Nephron (organoid): ENCODE measurements at regions not wholly inside any gene's neighbourhood (a gene's known extent, or its start where the extent isn't known, plus 50 kb on each side); places are given as distances from the start of the nearest gene placed in this dataset.

Experiments
- H3K27ac Mint-ChIP-seq, 3 experiments: 2 replicates each; pipeline ENCODE4 v1.8.0; 2020; ENCODE audit warnings: mixed read lengths in 3 of 3, mild to moderate bottlenecking in 2 of 3, moderate library complexity in 1 of 3
- H3K27me3 Mint-ChIP-seq: 2 replicates; pipeline ENCODE4 v1.8.0; 2021; ENCODE audit warnings: low read depth, mild to moderate bottlenecking, moderate library complexity, mixed read lengths
- H3K36me3 Mint-ChIP-seq: 2 replicates; pipeline ENCODE4 v1.8.0; 2020; ENCODE audit warnings: low read depth, mixed read lengths
- H3K4me1 Mint-ChIP-seq: 2 replicates; pipeline ENCODE4 v1.8.0; 2020; ENCODE audit warnings: mixed read lengths
- H3K4me3 Mint-ChIP-seq, 3 experiments: 2 replicates each; pipeline ENCODE4 v1.8.0; 2020; ENCODE audit warnings: mild to moderate bottlenecking in 3 of 3, mixed read lengths in 3 of 3, moderate library complexity in 2 of 3
- H3K9me3 Mint-ChIP-seq: 2 replicates; pipeline ENCODE4 v1.8.0; 2020; ENCODE audit warnings: mixed read lengths
- TF ChIP-seq, protein P1 (sequence below), 3 experiments: fragments of 200-600 bp; sonication (generic); IDR thresholded peaks; one replicate each; pipeline ENCODE4 v1.5.0; 2021; ENCODE audit warnings: antibody characterized with exemption in 3 of 3; ENCODE audit not compliant: unreplicated experiment in 3 of 3

DNA sequence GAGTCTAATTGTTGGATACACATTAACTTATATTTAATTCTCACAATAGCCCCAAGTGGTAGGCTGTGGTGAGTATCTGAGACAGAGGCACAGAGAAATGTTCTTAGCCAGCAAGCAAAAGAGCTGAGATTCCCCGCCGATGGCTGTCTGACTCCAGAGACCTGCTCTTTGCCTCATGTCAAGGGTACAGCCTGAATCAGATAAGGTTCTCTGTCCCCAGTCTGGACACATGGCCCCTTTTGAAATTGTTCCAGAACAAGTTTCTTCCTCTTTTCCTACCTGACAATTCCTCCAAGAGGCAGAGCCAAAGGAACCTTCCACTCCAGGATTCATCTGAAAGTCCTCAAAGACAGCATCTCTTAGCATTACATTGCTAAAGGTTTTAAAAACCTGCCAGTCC lies 512.9 kb upstream of the TNP1 start:
- Mint-ChIP-seq H3K27me3 (peaks cover 6% of the 10 kb centered on the region), H3K4me1 (peaks cover 41% of the 10 kb centered on the region), H3K4me3 (no peak overlapping the region), H3K36me3 (peaks cover 7% of the 10 kb centered on the region), H3K27ac (peak overlapping the region in 2 of 3 experiments; percentile 62 to 91), H3K9me3 (peaks cover 4% of the 10 kb centered on the region)
- TF ChIP-seq, protein P1, sequence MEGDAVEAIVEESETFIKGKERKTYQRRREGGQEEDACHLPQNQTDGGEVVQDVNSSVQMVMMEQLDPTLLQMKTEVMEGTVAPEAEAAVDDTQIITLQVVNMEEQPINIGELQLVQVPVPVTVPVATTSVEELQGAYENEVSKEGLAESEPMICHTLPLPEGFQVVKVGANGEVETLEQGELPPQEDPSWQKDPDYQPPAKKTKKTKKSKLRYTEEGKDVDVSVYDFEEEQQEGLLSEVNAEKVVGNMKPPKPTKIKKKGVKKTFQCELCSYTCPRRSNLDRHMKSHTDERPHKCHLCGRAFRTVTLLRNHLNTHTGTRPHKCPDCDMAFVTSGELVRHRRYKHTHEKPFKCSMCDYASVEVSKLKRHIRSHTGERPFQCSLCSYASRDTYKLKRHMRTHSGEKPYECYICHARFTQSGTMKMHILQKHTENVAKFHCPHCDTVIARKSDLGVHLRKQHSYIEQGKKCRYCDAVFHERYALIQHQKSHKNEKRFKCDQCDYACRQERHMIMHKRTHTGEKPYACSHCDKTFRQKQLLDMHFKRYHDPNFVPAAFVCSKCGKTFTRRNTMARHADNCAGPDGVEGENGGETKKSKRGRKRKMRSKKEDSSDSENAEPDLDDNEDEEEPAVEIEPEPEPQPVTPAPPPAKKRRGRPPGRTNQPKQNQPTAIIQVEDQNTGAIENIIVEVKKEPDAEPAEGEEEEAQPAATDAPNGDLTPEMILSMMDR (IDR thresholded peaks at IDR 0.05; ENCODE audit: unreplicated experiment in 3 of 3), result no peak

DNA sequence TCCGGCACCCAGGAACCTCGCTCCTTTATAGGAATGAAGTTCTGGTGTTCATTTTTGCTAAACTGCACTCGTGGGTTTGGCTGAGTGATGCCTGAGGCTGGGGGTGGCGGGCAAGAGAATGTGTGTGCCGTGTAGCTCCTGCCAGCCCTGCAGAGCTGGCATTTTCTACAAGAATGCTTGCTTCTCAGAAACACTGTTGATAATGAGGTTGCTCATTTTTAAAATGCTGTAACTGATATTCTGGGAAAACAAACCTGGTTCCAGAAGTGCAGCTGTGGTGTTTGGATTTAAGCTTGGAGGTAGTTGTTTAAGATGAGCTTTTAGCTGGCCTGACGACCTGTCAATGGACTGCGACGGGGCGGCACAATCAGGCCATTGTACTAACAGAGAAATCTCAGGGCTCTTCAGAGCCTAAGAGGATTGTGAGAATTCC lies 511.9 kb upstream of the TNP1 start:
- Mint-ChIP-seq H3K9me3 (no peaks in the 10 kb centered on the region), H3K36me3 (peaks cover 3% of the 10 kb centered on the region), H3K27ac (peak overlapping the region; percentile 41 to 70 (median 45)), H3K4me3 (no peak overlapping the region), H3K27me3 (peaks cover 6% of the 10 kb centered on the region), H3K4me1 (peaks cover 41% of the 10 kb centered on the region)
- TF ChIP-seq, protein P1 (IDR thresholded peaks at IDR 0.05; ENCODE audit: unreplicated experiment in 3 of 3), result no peak

DNA sequence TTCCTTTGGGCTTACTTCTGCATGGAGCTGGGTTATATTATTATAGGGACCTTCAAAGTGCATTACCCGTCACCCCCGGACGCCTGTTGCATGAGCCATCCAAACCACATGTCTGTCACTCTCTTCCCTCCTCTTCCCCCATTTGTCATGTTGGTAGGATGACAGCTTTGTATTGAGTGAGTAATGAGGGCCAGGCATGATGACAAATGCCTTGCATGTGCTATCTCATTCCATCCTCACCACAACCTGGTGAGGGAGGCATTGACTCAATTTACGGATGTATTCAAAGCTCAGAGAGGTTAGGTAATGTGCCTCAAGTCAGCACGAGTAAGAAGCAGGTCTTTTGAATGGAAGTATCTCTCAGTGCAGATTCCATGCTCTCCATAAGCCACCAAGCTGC lies 510.5 kb upstream of the TNP1 start:
- Mint-ChIP-seq H3K27me3 (peaks cover 6% of the 10 kb centered on the region), H3K4me3 (no peak overlapping the region), H3K27ac (no peak overlapping the region), H3K4me1 (peaks cover 41% of the 10 kb centered on the region), H3K36me3 (peaks cover 3% of the 10 kb centered on the region), H3K9me3 (no peaks in the 10 kb centered on the region)
- TF ChIP-seq, protein P1 (IDR thresholded peaks at IDR 0.05; ENCODE audit: unreplicated experiment in 3 of 3), result no peak

DNA sequence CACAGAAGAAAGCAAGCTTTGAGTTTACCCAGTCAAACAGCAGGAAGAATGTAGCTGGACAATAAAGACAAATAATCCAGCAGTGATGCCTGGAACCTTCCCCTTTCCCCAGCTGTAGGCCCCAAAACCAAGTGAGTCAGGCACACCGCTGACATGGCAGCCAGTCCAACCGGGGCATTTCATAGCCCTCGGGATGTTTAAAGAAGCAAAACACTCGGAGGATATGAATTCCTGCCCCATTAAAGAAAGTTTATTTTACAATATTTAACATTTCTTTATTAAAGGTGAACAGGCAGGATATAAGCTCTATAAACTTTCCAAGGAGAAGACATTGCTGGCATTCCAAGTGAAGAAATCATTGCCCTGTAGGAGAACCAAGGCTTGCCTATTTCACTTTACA lies 507.6 kb upstream of the TNP1 start:
- Mint-ChIP-seq H3K27me3 (no peaks in the 10 kb centered on the region), H3K9me3 (no peaks in the 10 kb centered on the region), H3K27ac (no peak overlapping the region), H3K4me1 (peaks cover 34% of the 10 kb centered on the region), H3K4me3 (no peak overlapping the region), H3K36me3 (peaks cover 3% of the 10 kb centered on the region)
- TF ChIP-seq, protein P1 (IDR thresholded peaks at IDR 0.05; ENCODE audit: unreplicated experiment in 3 of 3), result no peak

DNA sequence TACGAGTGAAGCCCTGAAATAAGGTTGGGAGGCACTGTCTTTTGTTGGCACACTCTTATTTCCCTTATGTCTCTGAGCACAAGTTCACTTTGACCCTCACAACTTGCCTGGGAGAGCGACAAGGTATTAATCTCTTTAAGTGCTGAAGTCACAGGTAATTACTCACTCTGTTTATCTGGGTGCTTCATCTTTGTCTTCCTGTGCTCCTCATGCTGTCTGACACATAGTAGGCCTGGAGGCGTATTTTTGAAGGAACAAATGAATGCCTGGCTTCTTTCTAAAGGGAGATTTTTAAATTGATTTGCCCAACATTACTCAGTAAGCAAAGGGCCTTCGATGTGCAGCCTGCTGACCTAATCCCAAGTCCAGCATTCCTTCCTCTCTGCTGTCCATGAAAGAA lies 507.1 kb upstream of the TNP1 start:
- no peaks in the 10 kb centered on the region for H3K27me3 Mint-ChIP-seq
- peaks cover 3% of the 10 kb centered on the region for H3K36me3 Mint-ChIP-seq

More for the DNA sequence above, 507.1 kb upstream of the TNP1 start:
- H3K4me1 Mint-ChIP-seq, result peaks cover 34% of the 10 kb centered on the region
- no peaks in the 10 kb centered on the region for H3K9me3 Mint-ChIP-seq
- TF ChIP-seq, protein P1 (IDR thresholded peaks at IDR 0.05; ENCODE audit: unreplicated experiment in 3 of 3), result no peak
- H3K4me3 Mint-ChIP-seq, result no peak overlapping the region
- no peak overlapping the region for H3K27ac Mint-ChIP-seq
